ENCODE measurements at regions not wholly inside any gene's neighbourhood (a gene's known extent, or its start where the extent isn't known, plus 50 kb on each side); places are given as distances from the start of the nearest gene placed in this dataset.

- TF ChIP-seq CTCF (IDR thresholded peaks at IDR 0.05), result no peak
- TF ChIP-seq POLR2A (IDR thresholded peaks at IDR 0.05), result no peak
- TF ChIP-seq EP300 (IDR thresholded peaks at IDR 0.05), result no peak
Observed at GRCh38 chr1:212203630-212204029, 81.6 kb upstream of the PPP2R5A start.
